Transverse colon (tissue), 4 donors: ENCODE measurements at regions not wholly inside any gene's neighbourhood (a gene's known extent, or its start where the extent isn't known, plus 50 kb on each side); places are given as distances from the start of the nearest gene placed in this dataset.

Experiments used
- CTCF ChIP-seq, 5 experiments: fragments of 200-600 bp in 3 of 5; fragments of 450-650 bp in 2 of 5; sonication (generic) in 3 of 5; IDR thresholded peaks; 1 replicate in 2 of 5; 2 replicates in 3 of 5; pipeline ENCODE4 v1.5.1; 2016 to 2017; ENCODE audit warnings: antibody characterized with exemption in 5 of 5, inconsistent platforms in 3 of 5, mild to moderate bottlenecking in 2 of 5, moderate library complexity in 1 of 5
- EP300 ChIP-seq: sonication (generic); formaldehyde crosslinking; IDR thresholded peaks from one replicate; pipeline ENCODE4 v1.6.1; 2017; ENCODE audit warnings: antibody characterized with exemption, low read depth
- POLR2A ChIP-seq: fragments of 450-650 bp; IDR thresholded peaks from one replicate; pipeline ENCODE4 v1.6.1; 2016; ENCODE audit warnings: antibody characterized with exemption, mild to moderate bottlenecking, moderate library complexity
- POLR2AphosphoS5 ChIP-seq, 3 donors: sonication (generic); formaldehyde crosslinking; IDR thresholded peaks; one replicate each; pipeline ENCODE4 v1.6.1; 2016; ENCODE audit warnings: antibody characterized with exemption in 3 of 3

- TF ChIP-seq POLR2AphosphoS5 (IDR thresholded peaks at IDR 0.05) (no peak), CTCF (IDR thresholded peaks at IDR 0.05) (no peak), POLR2A (no peak), EP300 (no peak)
Measured at GRCh38 chr6:154583546-154584188, 73.2 kb upstream of the CNKSR3 start.
